Esophagus mucosa (tissue), 1 donor: ENCODE measurements at regions not wholly inside any gene's neighbourhood (a gene's known extent, or its start where the extent isn't known, plus 50 kb on each side); places are given as distances from the start of the nearest gene placed in this dataset.

Experiments used
- ATAC-seq: fragments of 200-7000 bp; cut with Tn5 transposase; one replicate; pipeline ENCODE4 v1.9.1; 2020
- donor health status: DM: yes; HTN: yes; CAD: no.

DNA sequence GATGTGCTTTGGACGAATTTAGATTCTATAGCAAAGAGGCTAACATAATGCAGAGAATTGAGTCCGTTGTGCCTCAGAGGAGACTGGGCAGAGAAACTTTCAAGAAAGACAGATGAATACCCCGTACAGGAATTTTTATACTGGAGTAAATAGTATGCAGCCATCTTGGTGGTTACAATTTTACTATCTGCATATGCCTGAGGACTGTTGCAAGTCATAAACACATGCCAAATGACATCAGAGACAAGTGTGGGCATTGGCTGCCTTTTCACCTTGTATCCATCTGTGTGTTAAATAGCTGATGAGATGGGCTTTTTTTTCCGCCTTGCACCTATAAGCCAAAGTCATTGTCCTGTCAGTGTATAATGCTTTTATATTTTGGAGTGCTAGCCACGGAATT, 267.5 kb upstream of the SP4 start:
- ATAC-seq = no peak

DNA sequence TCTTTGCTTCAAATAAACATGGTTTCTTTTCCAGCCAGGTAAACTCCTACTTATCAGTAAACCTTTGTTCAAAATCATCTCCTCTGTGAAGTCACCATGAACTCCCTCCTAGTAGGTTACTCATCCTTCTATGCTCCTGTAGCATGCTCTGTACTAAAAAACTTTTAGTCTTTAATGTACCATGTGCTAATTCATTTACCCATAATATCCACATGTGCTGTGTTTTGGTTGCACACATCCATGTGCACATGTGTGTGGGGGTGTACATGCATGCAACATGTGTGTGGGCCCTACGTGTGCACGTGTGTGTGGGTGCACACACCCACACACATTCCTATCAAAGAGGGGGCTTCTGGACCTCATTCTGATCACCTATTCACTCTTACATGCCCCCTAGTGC, 259.9 kb upstream of the SP4 start:
- no peak for ATAC-seq

- ATAC-seq = no peak
Observed at GRCh38 chr7:21169667-21170580, 258.0 kb upstream of the SP4 start.

DNA sequence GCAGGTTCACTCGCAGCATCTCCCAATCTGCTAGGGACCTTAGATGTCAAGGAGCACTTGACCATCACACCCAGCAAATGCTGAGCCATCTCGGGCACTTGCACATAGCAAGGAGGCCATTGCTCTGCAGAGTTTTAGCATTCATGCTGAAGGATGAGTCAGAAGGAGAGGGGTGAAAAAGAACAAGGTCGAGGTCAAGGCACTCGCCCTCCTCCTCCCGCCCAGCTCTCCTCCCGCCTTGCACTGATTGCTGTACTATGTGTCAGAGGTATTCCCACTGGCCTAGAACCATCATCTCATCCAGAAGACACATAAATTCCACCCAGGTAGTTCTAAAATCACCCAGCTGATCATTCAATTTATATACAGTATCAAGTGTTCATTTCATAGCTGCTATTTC, 255.1 kb upstream of the SP4 start:
- ATAC-seq = no peak

DNA sequence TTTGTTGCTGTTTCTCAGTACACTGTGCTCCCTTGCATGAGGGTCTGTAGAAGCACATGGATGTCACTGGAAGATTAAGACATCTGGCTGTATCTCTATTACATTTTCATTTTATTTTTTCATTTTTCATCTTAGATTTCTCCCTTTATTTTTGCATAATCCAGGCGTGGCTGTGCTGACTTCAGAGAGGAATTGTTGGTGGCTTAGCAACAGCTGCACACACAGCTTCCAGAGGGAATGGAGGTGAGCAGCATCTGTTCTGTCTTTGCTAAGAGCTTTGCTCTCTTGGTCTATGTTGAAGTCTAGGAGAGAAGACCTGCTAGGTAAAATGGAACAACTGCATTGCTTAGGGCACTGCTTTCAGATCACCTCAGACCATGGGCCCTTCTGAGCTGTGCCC, 254.4 kb upstream of the SP4 start:
- no peak for ATAC-seq

GRCh38 chr7:21175714-21176113, 252.2 kb upstream of the SP4 start:
- ATAC-seq = no peak

GRCh38 chr7:21184942-21185652, 242.8 kb upstream of the SP4 start:
- ATAC-seq = no peak

DNA sequence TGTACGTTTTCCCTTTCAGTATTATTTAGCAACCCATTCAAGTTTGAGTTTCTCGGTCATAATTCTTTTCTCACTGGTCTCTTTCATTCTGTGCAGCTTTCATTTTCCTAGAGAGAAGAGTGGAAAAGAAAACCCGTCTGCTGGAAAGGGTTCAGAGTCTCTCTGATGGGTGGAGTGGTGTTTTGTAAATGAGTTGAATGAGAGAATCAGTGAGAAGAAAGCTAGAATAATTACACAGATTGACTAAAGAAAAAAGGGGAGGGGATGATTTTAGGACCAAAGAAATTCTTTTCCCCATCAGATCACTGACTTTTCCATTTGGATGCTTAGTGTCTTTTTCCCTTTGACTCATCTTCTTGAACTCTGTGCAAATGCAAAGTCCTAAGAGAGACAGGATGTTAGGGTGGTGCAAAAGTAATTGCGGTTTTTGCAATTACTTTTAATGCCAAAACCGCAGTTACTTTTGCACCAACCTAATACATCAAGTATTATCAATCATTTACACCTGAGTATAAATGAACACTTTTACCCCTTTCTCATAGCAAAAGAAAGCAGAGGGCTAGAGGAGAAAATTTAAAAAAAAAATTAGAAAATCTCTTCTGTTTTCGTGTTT, 242.1 kb upstream of the SP4 start:
- ATAC-seq = no peak

- peak; percentile 86 for ATAC-seq
Observed at GRCh38 chr7:21191321-21192073, 236.4 kb upstream of the SP4 start.

GRCh38 chr7:21192657-21193056, 235.2 kb upstream of the SP4 start:
- no peak for ATAC-seq

- ATAC-seq = no peak
Observed at GRCh38 chr7:21193895-21194294, 234.0 kb upstream of the SP4 start.

DNA sequence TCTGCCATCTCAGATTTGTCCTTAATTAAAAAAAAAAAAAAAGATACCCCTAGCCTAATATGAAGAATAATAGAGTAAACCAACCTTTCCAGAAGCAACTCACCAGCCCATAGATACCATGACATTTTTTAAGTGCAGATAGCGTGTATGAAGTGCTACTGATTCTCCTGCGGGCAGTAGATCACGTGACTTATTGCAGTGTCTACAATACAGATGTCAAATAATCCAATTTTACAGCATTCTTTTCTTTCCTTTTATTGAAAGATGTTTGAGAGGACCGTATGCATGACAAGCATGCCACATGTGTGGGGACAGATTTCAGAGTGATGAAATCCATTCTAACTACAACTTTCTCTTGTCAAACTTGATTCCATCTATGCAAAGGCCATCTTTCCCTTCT, 232.9 kb upstream of the SP4 start:
- ATAC-seq = no peak

GRCh38 chr7:21198921-21199320, 229.0 kb upstream of the SP4 start:
- ATAC-seq = no peak

- ATAC-seq = no peak
Observed at GRCh38 chr7:21200503-21200902, 227.4 kb upstream of the SP4 start.

GRCh38 chr7:21214657-21215056, 213.2 kb upstream of the SP4 start:
- no peak for ATAC-seq

GRCh38 chr7:21215307-21215706, 212.6 kb upstream of the SP4 start:
- no peak for ATAC-seq

GRCh38 chr7:21217365-21217764, 210.5 kb upstream of the SP4 start:
- no peak for ATAC-seq

- no peak for ATAC-seq
Observed at GRCh38 chr7:21218155-21218554, 209.7 kb upstream of the SP4 start.

DNA sequence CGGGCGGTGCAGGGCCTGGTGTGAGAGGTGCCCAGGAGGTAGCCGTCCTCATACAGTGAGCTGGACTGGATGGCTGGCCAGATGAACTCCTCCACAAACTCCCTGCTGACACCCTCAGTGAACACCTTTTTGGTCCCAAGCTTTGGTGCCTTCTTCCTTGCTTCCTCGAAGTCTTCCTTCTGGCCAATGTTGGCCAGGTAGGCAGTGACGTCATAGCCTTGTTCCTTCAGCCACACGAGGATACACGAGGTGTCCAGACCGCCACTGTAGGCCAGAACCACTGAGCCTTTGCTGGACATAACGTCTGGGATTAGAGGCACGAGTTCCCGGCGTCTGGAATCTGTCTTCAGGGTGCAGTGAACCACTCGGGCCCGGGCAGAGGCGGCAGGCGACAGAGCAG, 206.8 kb upstream of the SP4 start:
- ATAC-seq = no peak

DNA sequence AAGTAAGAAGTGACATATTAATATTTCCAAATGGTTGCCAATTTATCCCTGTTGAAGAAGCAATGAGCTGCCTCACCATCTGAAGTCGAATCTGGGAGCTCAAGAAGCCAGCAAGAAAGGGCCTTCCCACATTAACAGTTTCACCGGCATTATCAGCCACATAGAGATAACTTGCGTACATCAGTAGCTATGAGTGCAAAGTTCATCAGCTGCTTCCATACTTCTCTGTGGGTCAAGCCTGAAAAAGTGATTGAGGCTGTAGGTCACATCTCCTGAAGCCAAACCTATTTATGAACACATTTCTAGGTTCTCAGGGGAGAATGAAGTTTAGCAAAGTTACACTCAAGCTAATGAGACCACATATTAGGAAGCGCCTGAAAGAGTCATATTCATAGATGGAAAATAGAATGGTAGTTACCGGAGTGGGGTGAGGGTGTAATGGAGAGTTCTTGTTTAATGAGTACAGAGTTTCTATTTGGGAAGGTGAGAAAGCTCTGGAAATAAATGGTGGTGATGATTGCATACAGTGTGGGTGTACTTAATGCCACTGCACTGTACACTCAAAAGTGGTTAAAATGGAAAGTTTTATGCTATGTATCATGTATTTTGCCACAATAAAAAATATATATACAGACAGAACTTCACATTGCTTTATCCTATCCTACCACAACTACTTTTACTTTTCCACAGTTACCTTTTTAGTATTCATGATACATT, 189.3 kb upstream of the SP4 start:
- no peak for ATAC-seq

DNA sequence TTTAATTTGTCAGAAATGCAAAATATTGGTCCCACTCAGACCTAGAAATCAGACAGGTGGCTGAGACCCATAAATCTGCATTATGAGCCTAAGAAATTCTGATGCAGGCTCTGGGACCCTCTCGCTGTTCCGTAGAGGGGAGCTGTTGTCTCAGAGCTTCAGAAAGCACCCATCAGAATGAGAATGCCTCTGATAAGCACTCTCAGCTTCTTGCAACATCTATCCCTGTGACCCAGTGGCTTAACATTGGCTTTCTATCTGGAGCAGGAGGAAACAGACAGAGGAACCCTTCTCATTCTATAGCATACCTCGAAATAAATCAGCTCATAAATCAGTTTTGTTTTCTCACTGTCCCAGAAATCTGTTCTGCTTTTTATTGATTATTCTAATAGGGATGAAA, 184.6 kb upstream of the SP4 start:
- ATAC-seq = no peak

GRCh38 chr7:21251151-21251800, 176.6 kb upstream of the SP4 start:
- ATAC-seq = no peak
